K562 (cell line): ENCODE measurements at regions not wholly inside any gene's neighbourhood (a gene's known extent, or its start where the extent isn't known, plus 50 kb on each side); places are given as distances from the start of the nearest gene placed in this dataset.

Experiments used
- NCOA4 ChIP-seq: fragments of 450-650 bp; IDR thresholded peaks from 2 replicates; pipeline ENCODE4 v1.6.1; 2018; ENCODE audit warnings: mild to moderate bottlenecking; ENCODE audit not compliant: partially characterized antibody
- RCOR1 ChIP-seq, 2 experiments: IDR thresholded peaks; 2 replicates each; pipeline ENCODE4 v1.6.1; 2012; ENCODE audit warnings: low read depth in 2 of 2, low read length in 2 of 2, borderline replicate concordance in 1 of 2, improper control_type of control experiment in 1 of 2
- SMC3 ChIP-seq: conservative IDR thresholded peaks from 2 replicates; pipeline ENCODE4 v1.6.1; 2011; ENCODE audit warnings: low read depth, low read length, improper control_type of control experiment; ENCODE audit not compliant: insufficient read depth

DNA sequence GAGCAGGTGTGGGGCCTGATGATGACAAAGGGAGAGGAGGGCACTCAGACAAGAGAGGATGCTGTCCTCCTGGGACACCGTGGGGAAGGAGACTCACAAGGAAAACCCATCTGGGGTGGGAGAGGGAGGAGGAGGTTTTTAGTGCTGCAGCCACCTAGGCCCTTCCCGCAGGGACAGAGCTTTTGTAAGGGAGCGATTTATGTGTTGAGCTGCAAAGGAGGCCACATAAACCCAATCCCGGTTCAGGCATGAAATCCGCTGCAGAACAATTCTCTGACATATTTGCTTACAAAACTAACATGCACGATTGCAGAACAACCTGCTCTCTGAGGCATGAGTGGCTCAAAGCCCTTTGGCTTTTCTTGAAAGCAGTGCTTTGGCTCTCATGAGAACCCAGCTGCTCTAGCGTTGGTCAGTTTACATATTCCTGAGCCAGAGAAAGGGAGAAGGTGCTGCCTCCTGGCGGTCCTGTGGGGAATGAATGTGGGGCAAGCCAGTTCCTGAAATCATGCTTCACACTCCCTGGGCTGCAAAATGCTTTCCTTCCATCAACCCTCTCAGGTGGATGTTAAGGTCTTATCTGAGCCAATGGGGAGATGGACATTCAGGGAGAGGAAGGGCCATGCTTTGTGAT lies 122.4 kb upstream of the NLRP1 start:
- TF ChIP-seq RCOR1 (IDR thresholded peaks at IDR 0.05; ENCODE audit: borderline replicate concordance in 1 of 2, low read depth in 2 of 2, low read length in 2 of 2) (no peak), NCOA4 (no peak), SMC3 (peak; percentile 58; the same call in 1 of the 2 replicates)
